NCI-H128 (cell line): ENCODE measurements at regions not wholly inside any gene's neighbourhood (a gene's known extent, or its start where the extent isn't known, plus 50 kb on each side); places are given as distances from the start of the nearest gene placed in this dataset.

Source experiments
- DNase-seq: peaks from one replicate; lab custom pipeline; 2025; ENCODE audit not compliant: unreplicated experiment; lab: John Stamatoyannopoulos, UW

- no peak for DNase-seq
Measured at GRCh38 chr2:185891403-185891802, 152.8 kb downstream of the FSIP2 start.

GRCh38 chr2:185891804-185892411, 153.3 kb downstream of the FSIP2 start:
- DNase-seq, result no peak

GRCh38 chr2:185892484-185892883, 153.9 kb downstream of the FSIP2 start:
- DNase-seq, result no peak

GRCh38 chr2:185894223-185894622, 155.6 kb downstream of the FSIP2 start:
- no peak for DNase-seq

- DNase-seq, result no peak
Measured at GRCh38 chr2:185895828-185896693, 157.5 kb downstream of the FSIP2 start.

- DNase-seq, result no peak
Measured at GRCh38 chr2:185899366-185899765, 160.8 kb downstream of the FSIP2 start.

- no peak for DNase-seq
Measured at GRCh38 chr2:185919155-185919554, 180.6 kb downstream of the FSIP2 start.

GRCh38 chr2:185921048-185921756, 182.6 kb downstream of the FSIP2 start:
- no peak for DNase-seq

- DNase-seq, result no peak
Measured at GRCh38 chr2:185934232-185934631, 195.6 kb downstream of the FSIP2 start.

- no peak for DNase-seq
Measured at GRCh38 chr2:185939858-185940257, 201.3 kb downstream of the FSIP2 start.

- no peak for DNase-seq
Measured at GRCh38 chr2:185942855-185943254, 204.3 kb downstream of the FSIP2 start.

- no peak for DNase-seq
Measured at GRCh38 chr2:185947722-185948121, 209.1 kb downstream of the FSIP2 start.

- no peak for DNase-seq
Measured at GRCh38 chr2:185952100-185952499, 213.5 kb downstream of the FSIP2 start.

- DNase-seq, result no peak
Measured at GRCh38 chr2:185954389-185954788, 215.8 kb downstream of the FSIP2 start.

- DNase-seq, result no peak
Measured at GRCh38 chr2:185955050-185955449, 216.4 kb downstream of the FSIP2 start.

GRCh38 chr2:185967335-185967734, 228.7 kb downstream of the FSIP2 start:
- DNase-seq, result no peak

GRCh38 chr2:185970148-185970852, 231.7 kb downstream of the FSIP2 start:
- DNase-seq, result no peak

GRCh38 chr2:185978634-185979407, 240.2 kb downstream of the FSIP2 start:
- DNase-seq, result no peak

- DNase-seq, result no peak
Measured at GRCh38 chr2:185979546-185980071, 241.0 kb downstream of the FSIP2 start.

GRCh38 chr2:185980944-185981343, 242.3 kb downstream of the FSIP2 start:
- DNase-seq, result no peak
